ENCODE measurements at regions not wholly inside any gene's neighbourhood (a gene's known extent, or its start where the extent isn't known, plus 50 kb on each side); places are given as distances from the start of the nearest gene placed in this dataset.

- POLR2A ChIA-PET: interaction anchor here (0.6 kb wide), 1 partner anchor 201 kb away, joined by 3 read pairs; no protein-coding TSS in a partner anchor
- DNase-seq (ENCODE audit: low read depth, low spot score): no peak
- CTCF ChIA-PET: no interaction called here
- Histone ChIP-seq H3K27ac (ENCODE audit: low read length) (no peak overlapping the region), H3K4me3 (ENCODE audit: low read depth in 2 of 2, low read length in 2 of 2) (no peak overlapping the region), H3K4me1 (ENCODE audit: control insufficient read depth, insufficient read depth, low read length) (no peaks in the 10 kb centered on the region), H3K9me3 (ENCODE audit: control insufficient read depth, insufficient read depth, low read depth, low read length) (no peaks in the 10 kb centered on the region), H3K36me3 (ENCODE audit: control insufficient read depth, insufficient read depth, low read length) (no peaks in the 10 kb centered on the region), H3K27me3 (ENCODE audit: control insufficient read depth, insufficient read depth, low read length) (peaks cover 2% of the 10 kb centered on the region; the same call in 1 of the 2 replicates)
- in situ Hi-C loops (cut with HindIII; ENCODE audit: low pct_unique_long_range_greater_than_20kb, low sequenced_read_pairs) (no loop called here), intact Hi-C loops (cut with micrococcal nuclease; ENCODE audit: unreplicated experiment) (no loop called here)
- TF ChIP-seq REST (IDR thresholded peaks at IDR 0.05; ENCODE audit: insufficient read depth in 1 of 2, low read depth in 2 of 2, low read length in 1 of 2): no peak
- TF ChIP-seq TCF7L2 (IDR thresholded peaks at IDR 0.05; ENCODE audit: low read depth, low read length): no peak
- no peak for TF ChIP-seq CTCF (IDR thresholded peaks at IDR 0.05)
- no peak for TF ChIP-seq SIN3A (IDR thresholded peaks at IDR 0.05; ENCODE audit: borderline replicate concordance, insufficient read depth, low read depth, low read length)
- no peak for TF ChIP-seq POLR2AphosphoS5 (IDR thresholded peaks at IDR 0.05; ENCODE audit: low read depth, low read length)
- no TSS peak for BruUV-seq (replicated peaks)
- ATAC-seq: no peak
These were observed 1494.6 kb downstream of the TBC1D22A start for GRCh38 chr22:48256776-48257684.

GRCh38 chr22:48256041-48256739, 1493.7 kb downstream of the TBC1D22A start:
- Histone ChIP-seq H3K27ac (ENCODE audit: low read length) (no peak overlapping the region), H3K36me3 (ENCODE audit: control insufficient read depth, insufficient read depth, low read length) (no peaks in the 10 kb centered on the region), H3K4me1 (ENCODE audit: control insufficient read depth, insufficient read depth, low read length) (no peaks in the 10 kb centered on the region), H3K9me3 (ENCODE audit: control insufficient read depth, insufficient read depth, low read depth, low read length) (no peaks in the 10 kb centered on the region), H3K27me3 (ENCODE audit: control insufficient read depth, insufficient read depth, low read length) (peaks cover 2% of the 10 kb centered on the region; the same call in 1 of the 2 replicates), H3K4me3 (ENCODE audit: low read depth in 2 of 2, low read length in 2 of 2) (no peak overlapping the region)
- BruUV-seq (replicated peaks): no TSS peak
- ATAC-seq (no peak), DNase-seq (ENCODE audit: low read depth, low spot score) (no peak)
- ChIA-PET POLR2A (no interaction called here), CTCF (no interaction called here)
- TF ChIP-seq CTCF (IDR thresholded peaks at IDR 0.05): no peak
- TF ChIP-seq SIN3A (IDR thresholded peaks at IDR 0.05; ENCODE audit: borderline replicate concordance, insufficient read depth, low read depth, low read length): no peak
- TF ChIP-seq POLR2AphosphoS5 (IDR thresholded peaks at IDR 0.05; ENCODE audit: low read depth, low read length): no peak
- no peak for TF ChIP-seq TCF7L2 (IDR thresholded peaks at IDR 0.05; ENCODE audit: low read depth, low read length)
- no peak for TF ChIP-seq REST (IDR thresholded peaks at IDR 0.05; ENCODE audit: insufficient read depth in 1 of 2, low read depth in 2 of 2, low read length in 1 of 2)
- in situ Hi-C loops (cut with HindIII; ENCODE audit: low pct_unique_long_range_greater_than_20kb, low sequenced_read_pairs) (no loop called here), intact Hi-C loops (cut with micrococcal nuclease; ENCODE audit: unreplicated experiment) (no loop called here)

Data from Panc1 (cell line).